Cardiac fibroblast (primary cell): ENCODE measurements at regions not wholly inside any gene's neighbourhood (a gene's known extent, or its start where the extent isn't known, plus 50 kb on each side); places are given as distances from the start of the nearest gene placed in this dataset.

Experiments
- DNase-seq, 2 donors: peaks; one replicate each; pipeline versions ENCODE4 v3.0.0 to v3.0.0-alpha.2; 2010; ENCODE audit warnings: low read depth in 2 of 2
- H3K4me3 ChIP-seq, 2 donors: replicated peaks in 1 of 2; 1 replicate in 1 of 2; 2 replicates in 1 of 2; pipeline ENCODE4 v1.5.1; 2011; ENCODE audit warnings: low read depth in 2 of 2, low read length in 2 of 2, mild to moderate bottlenecking in 2 of 2, moderate library complexity in 1 of 2
- TF ChIP-seq, protein P1 (sequence below): IDR thresholded peaks from one replicate; pipeline ENCODE4 v1.5.1; 2011; ENCODE audit warnings: low read depth, mild to moderate bottlenecking, low read length, inconsistent platforms

GRCh38 chr1:99198393-99198792 lies 65.9 kb upstream of the PLPPR4 start:
- TF ChIP-seq, protein P1, sequence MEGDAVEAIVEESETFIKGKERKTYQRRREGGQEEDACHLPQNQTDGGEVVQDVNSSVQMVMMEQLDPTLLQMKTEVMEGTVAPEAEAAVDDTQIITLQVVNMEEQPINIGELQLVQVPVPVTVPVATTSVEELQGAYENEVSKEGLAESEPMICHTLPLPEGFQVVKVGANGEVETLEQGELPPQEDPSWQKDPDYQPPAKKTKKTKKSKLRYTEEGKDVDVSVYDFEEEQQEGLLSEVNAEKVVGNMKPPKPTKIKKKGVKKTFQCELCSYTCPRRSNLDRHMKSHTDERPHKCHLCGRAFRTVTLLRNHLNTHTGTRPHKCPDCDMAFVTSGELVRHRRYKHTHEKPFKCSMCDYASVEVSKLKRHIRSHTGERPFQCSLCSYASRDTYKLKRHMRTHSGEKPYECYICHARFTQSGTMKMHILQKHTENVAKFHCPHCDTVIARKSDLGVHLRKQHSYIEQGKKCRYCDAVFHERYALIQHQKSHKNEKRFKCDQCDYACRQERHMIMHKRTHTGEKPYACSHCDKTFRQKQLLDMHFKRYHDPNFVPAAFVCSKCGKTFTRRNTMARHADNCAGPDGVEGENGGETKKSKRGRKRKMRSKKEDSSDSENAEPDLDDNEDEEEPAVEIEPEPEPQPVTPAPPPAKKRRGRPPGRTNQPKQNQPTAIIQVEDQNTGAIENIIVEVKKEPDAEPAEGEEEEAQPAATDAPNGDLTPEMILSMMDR: no peak
- no peak for DNase-seq
- H3K4me3 ChIP-seq: no peak overlapping the region

DNA sequence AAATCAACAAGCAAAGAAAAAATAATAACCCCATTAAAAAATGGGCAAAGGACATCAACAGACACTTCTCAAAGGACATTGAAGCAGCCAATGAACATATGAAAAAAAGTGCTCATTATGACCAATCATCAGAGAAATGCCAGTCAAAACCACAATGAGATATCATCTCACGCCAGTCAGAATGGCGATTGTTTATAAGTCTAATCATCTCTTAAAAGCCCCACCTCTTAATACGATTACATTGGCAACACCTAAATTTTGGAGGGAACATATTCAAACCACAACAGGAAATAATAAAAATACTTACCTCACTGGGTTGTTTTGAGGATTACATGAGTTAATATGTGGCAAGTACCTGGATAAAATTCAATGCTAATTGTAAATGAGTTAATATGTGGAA lies 57.1 kb upstream of the PLPPR4 start:
- no peak for DNase-seq
- no peak overlapping the region for H3K4me3 ChIP-seq
- TF ChIP-seq, protein P1: no peak
